HCT116 (cell line): ENCODE measurements at regions not wholly inside any gene's neighbourhood (a gene's known extent, or its start where the extent isn't known, plus 50 kb on each side); places are given as distances from the start of the nearest gene placed in this dataset.
A peak's percentile ranks its signal among the peaks of the same experiment; 100 is the strongest.
"Not testable (repeated sequence)": the region's sequence is repeated elsewhere in the genome, so short reads cannot be mapped to it uniquely, and the experiment has no call there.

Experiments
- ATAC-seq: fragments of 200-7000 bp; cut with Tn5 transposase; 2 replicates; pipeline ENCODE4 v1.9.1; 2020; ENCODE audit warnings: mild to moderate bottlenecking, moderate library complexity
- BruUV-seq: library from RNA; stranded (reverse); fragments of 400-500 nt; replicated peaks from 2 replicates; lab custom pipeline; 2021; lab: Mats Ljungman, UMichigan
- CTCF ChIA-PET: fragments of 300-600 bp; sonication (Branson Sonifier 250); formaldehyde crosslinking; loops from one replicate; lab custom pipeline; 2021; ENCODE audit warnings: antibody characterized with exemption; lab: Charles Lee
- POLR2A ChIA-PET: fragments of 300-600, 350-600 bp; sonication (Branson Sonifier 250); formaldehyde crosslinking; loops from one replicate; lab custom pipeline; 2021; ENCODE audit warnings: antibody characterized with exemption; lab: Charles Lee
- RAD21 ChIA-PET, 2 experiments: fragments of 300-600 bp; sonication (Branson Sonifier 250); formaldehyde crosslinking; loops; one replicate each; lab custom pipeline; 2023; ENCODE audit warnings: low total read pairs in 2 of 2; ENCODE audit not compliant: uncharacterized antibody in 2 of 2, unreplicated experiment in 2 of 2, low non-redundant PET in 1 of 2; lab: Charles Lee
- DNase-seq: peaks from one replicate; pipeline ENCODE4 v3.0.0-alpha.2; 2010; ENCODE audit warnings: low read depth, low spot score
- H2AFZ ChIP-seq: fragments of 200-600 bp; shearing (Covaris generic), sonication (generic); 2 replicates; pipeline ENCODE4 v1.6.1; 2017; ENCODE audit warnings: low read depth, mixed run types, mixed read lengths, antibody characterized with exemption, low read length; ENCODE audit not compliant: poor library complexity, severe bottlenecking
- H3K27ac ChIP-seq: 2 replicates; pipeline ENCODE4 v1.5.1; 2012; ENCODE audit warnings: low read depth, low read length
- H3K27me3 ChIP-seq: fragments of 200-600 bp; sonication (generic); 2 replicates; pipeline ENCODE4 v1.6.1; 2016; ENCODE audit warnings: mixed run types, low read length, mixed read lengths; ENCODE audit not compliant: insufficient read depth
- H3K36me3 ChIP-seq, 2 experiments: fragments of 200-500 bp in 1 of 2; fragments of 200-600 bp in 1 of 2; sonication (Bioruptor generic) in 1 of 2; sonication (generic) in 1 of 2; 2 replicates each; pipeline versions ENCODE4 v1.5.1 to v1.6.1; 2014 to 2016; ENCODE audit warnings: low read length in 2 of 2, inconsistent platforms in 1 of 2, mixed read lengths in 1 of 2, mixed run types in 1 of 2; ENCODE audit not compliant: insufficient read depth in 2 of 2, control insufficient read depth in 1 of 2
- H3K4me1 ChIP-seq, 2 experiments: fragments of 200-600 bp in 1 of 2; sonication (generic) in 1 of 2; 2 replicates each; pipeline versions ENCODE4 v1.5.1 to v1.6.1; 2012 to 2017; ENCODE audit warnings: low read length in 2 of 2, inconsistent platforms in 1 of 2, mild to moderate bottlenecking in 1 of 2, mixed read lengths in 1 of 2, mixed run types in 1 of 2, moderate library complexity in 1 of 2; ENCODE audit not compliant: insufficient read depth in 2 of 2, control insufficient read depth in 1 of 2
- H3K4me2 ChIP-seq: fragments of 200-600 bp; sonication (generic); 2 replicates; pipeline ENCODE4 v1.6.1; 2017; ENCODE audit warnings: mixed run types, low read length, mixed read lengths
- H3K4me3 ChIP-seq, 2 experiments: fragments of 200-600 bp in 1 of 2; sonication (generic) in 1 of 2; replicated peaks in 1 of 2; 2 replicates each; pipeline ENCODE4 v1.5.1; 2011 to 2016; ENCODE audit warnings: low read length in 2 of 2, control low read depth in 1 of 2, low read depth in 1 of 2, mild to moderate bottlenecking in 1 of 2, mixed read lengths in 1 of 2, mixed run types in 1 of 2
- H3K79me2 ChIP-seq: fragments of 200-600 bp; sonication (generic); 2 replicates; pipeline ENCODE4 v1.6.1; 2017; ENCODE audit warnings: mild to moderate bottlenecking, mixed run types, low read length, moderate library complexity, mixed read lengths; ENCODE audit not compliant: insufficient read depth
- H3K9ac ChIP-seq: fragments of 200-600 bp; sonication (generic); 2 replicates; pipeline ENCODE4 v1.6.1; 2016; ENCODE audit warnings: low read length, mixed read lengths
- H3K9me2 ChIP-seq: fragments of 200-600 bp; sonication (generic), shearing (Covaris generic); 2 replicates; pipeline ENCODE4 v1.6.1; 2017; ENCODE audit warnings: mixed run types, mild to moderate bottlenecking, moderate library complexity; ENCODE audit not compliant: insufficient read depth
- H3K9me3 ChIP-seq, 2 experiments: fragments of 200-500 bp in 1 of 2; fragments of 200-600 bp in 1 of 2; sonication (Bioruptor generic) in 1 of 2; sonication (generic) in 1 of 2; 2 replicates each; pipeline ENCODE4 v1.6.1; 2014 to 2017; ENCODE audit warnings: low read length in 2 of 2, mixed read lengths in 2 of 2, inconsistent platforms in 1 of 2, low read depth in 1 of 2, mild to moderate bottlenecking in 1 of 2, mixed run types in 1 of 2, moderate library complexity in 1 of 2; ENCODE audit not compliant: control insufficient read depth in 1 of 2, insufficient read depth in 1 of 2
- H4K20me1 ChIP-seq: fragments of 200-600 bp; sonication (generic), shearing (Covaris generic); 2 replicates; pipeline ENCODE4 v1.6.1; 2017; ENCODE audit warnings: mixed run types, mild to moderate bottlenecking, moderate library complexity; ENCODE audit not compliant: insufficient read depth
- EGR1 ChIP-seq: IDR thresholded peaks from 2 replicates; pipeline ENCODE4 v1.6.1; 2012; ENCODE audit warnings: low read depth
- FOSL1 ChIP-seq: IDR thresholded peaks from 2 replicates; pipeline ENCODE4 v1.6.1; 2012; ENCODE audit warnings: low read depth
- REST ChIP-seq: IDR thresholded peaks from 2 replicates; pipeline ENCODE4 v1.6.1; 2012; ENCODE audit warnings: low read depth
- SP1 ChIP-seq: IDR thresholded peaks from 2 replicates; pipeline ENCODE4 v1.6.1; 2012; ENCODE audit warnings: low read depth
- TCF7L2 ChIP-seq: IDR thresholded peaks from 2 replicates; pipeline ENCODE4 v1.7.0; 2011; ENCODE audit warnings: borderline replicate concordance, inconsistent platforms; ENCODE audit not compliant: insufficient read depth, insufficient read length; ENCODE audit errors: extremely low read depth
- intact Hi-C: fragments of 100-400 bp; cut with micrococcal nuclease; formaldehyde crosslinking; loops from 2 replicates; pipeline ENCODE4 v1.10.0; 2022
- TF ChIP-seq, protein P1 (sequence below): IDR thresholded peaks from 2 replicates; pipeline ENCODE4 v1.6.1; 2012
- TF ChIP-seq, protein P2 (sequence below): IDR thresholded peaks from 2 replicates; pipeline ENCODE4 v1.6.1; 2012

DNA sequence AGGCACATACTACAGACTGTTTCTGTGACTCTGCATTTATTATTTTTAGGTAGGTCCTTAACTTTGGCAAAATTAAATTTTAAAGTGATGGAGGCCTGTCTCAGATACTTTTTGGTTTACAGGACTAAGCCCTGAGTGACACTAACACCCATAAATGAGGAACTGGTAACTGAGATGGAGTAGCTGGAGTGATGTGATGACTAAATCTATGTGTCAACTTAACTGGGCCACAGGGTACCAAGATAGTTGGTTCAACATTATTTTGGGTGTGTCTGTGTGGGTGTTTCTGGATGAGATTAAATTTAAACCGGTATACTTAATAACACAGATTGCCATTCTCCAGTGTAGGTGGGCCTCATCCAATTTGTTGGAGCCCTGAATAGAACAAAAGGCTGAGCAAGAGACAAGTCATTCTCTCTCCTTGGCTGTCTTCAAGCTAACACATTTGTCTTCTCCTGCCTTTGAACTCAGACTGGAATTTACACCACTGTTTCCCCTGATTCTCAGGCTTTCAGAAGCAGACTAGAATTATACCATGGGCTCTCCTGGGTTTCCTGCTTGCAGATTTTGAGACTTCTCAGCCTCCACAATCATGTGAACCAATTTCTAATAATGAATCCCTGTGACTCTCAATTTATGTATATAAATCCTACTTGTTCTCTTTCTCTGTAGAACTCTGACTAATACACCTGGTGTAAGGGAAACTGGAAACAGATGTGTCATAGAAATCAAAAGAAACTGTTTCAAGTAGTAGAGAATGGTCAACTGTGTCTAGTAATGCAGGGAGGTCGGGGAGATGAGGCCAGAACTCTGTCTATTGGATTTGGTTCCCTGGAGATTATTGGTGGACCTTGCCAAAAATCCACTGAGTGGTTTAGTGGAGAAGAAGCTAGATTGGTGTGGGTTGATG lies 579.2 kb downstream of the EPM2A start:
- ATAC-seq (no peak), DNase-seq (no peak)
- ChIA-PET CTCF (interaction anchor here (1.1 kb wide), 1 partner anchor 19 kb away, joined by 5 read pairs; no protein-coding TSS in a partner anchor), RAD21 (no interaction called here), POLR2A (no interaction called here)
- H4K20me1 ChIP-seq: no peaks in the 10 kb centered on the region
- no peaks in the 10 kb centered on the region for H3K27me3 ChIP-seq
- H3K27ac ChIP-seq: no peak overlapping the region
- no peak for TF ChIP-seq TCF7L2
- TF ChIP-seq EGR1: peak; percentile 41; the same call in 1 of the 2 replicates
- peak; percentile 32 for TF ChIP-seq FOSL1
- TF ChIP-seq, protein P1, sequence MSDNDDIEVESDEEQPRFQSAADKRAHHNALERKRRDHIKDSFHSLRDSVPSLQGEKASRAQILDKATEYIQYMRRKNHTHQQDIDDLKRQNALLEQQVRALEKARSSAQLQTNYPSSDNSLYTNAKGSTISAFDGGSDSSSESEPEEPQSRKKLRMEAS: no peak
- TF ChIP-seq REST: no peak
- TF ChIP-seq, protein P2, sequence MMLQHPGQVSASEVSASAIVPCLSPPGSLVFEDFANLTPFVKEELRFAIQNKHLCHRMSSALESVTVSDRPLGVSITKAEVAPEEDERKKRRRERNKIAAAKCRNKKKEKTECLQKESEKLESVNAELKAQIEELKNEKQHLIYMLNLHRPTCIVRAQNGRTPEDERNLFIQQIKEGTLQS: no peak
- TF ChIP-seq SP1: peak; percentile 19
- H3K36me3 ChIP-seq: no peaks in the 10 kb centered on the region
- peaks cover 0 to 13% of the 10 kb centered on the region in 2 experiments; a peak in 1 of 4 replicates for H3K4me1 ChIP-seq
- H3K4me3 ChIP-seq: no peak overlapping the region
- H3K9me3 ChIP-seq: peaks cover 6 to 10% of the 10 kb centered on the region in 2 experiments; a peak in 3 of 4 replicates
- no peaks in the 10 kb centered on the region for H3K9me2 ChIP-seq
- H3K79me2 ChIP-seq: no peaks in the 10 kb centered on the region
- H2AFZ ChIP-seq: peak overlapping the region; percentile 79
- peak overlapping the region; percentile 6; the same call in 1 of the 2 replicates for H3K4me2 ChIP-seq
- BruUV-seq: no TSS peak
- intact Hi-C loops: no loop called here
- no peak overlapping the region for H3K9ac ChIP-seq

DNA sequence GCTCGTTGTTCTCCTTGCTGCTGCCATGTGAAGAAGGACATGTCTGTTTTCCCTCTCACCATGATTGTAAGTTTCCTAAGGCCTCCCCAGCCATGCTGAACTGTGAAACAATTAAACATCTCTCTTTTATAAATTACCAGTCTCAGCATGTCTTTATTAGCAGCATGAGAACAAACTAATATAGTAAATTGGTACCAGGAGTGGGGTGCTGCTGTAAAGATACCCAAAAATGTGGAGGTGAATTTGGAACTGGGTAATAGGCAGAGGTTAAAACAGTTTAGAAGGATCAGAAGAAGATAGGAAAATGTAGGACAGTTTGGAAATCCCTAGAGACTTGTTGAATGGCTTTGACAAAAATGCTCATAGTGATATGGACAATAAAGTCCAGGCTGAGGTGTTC lies 576.7 kb downstream of the EPM2A start:
- RAD21 ChIA-PET, H3K36me3 ChIP-seq, DNase-seq, H3K9ac ChIP-seq, H3K4me3 ChIP-seq, H3K27me3 ChIP-seq, H3K79me2 ChIP-seq, H2AFZ ChIP-seq, H3K9me2 ChIP-seq, ATAC-seq, H3K27ac ChIP-seq, POLR2A ChIA-PET, H3K9me3 ChIP-seq, H3K4me2 ChIP-seq, H4K20me1 ChIP-seq, CTCF ChIA-PET, intact Hi-C loops, BruUV-seq: not testable (repeated sequence)
- peaks cover 0 to 13% of the 10 kb centered on the region in 2 experiments; a peak in 1 of 4 replicates for H3K4me1 ChIP-seq
